Activated CD4-positive, alpha-beta T cell treated with anti-CD3 and anti-CD28 coated beads, Interleukin-2, Interleukin-4, amounts not matched to agents 100 ng/mL and 50 ng/mL, durations not matched to agents 16 hours and 8 hours (primary cell): ENCODE measurements at regions not wholly inside any gene's neighbourhood (a gene's known extent, or its start where the extent isn't known, plus 50 kb on each side); places are given as distances from the start of the nearest gene placed in this dataset.

ENCODE experiments used
- DNase-seq: peaks from one replicate; pipeline ENCODE4 v3.0.0-alpha.2; 2020; ENCODE audit warnings: low spot score

GRCh38 chr1:88063605-88064004 is 620.5 kb upstream of the PKN2 start:
- no peak for DNase-seq

- DNase-seq, result no peak
These were observed 615.6 kb upstream of the PKN2 start for GRCh38 chr1:88068407-88068960.

- no peak for DNase-seq
These were observed 613.1 kb upstream of the PKN2 start for GRCh38 chr1:88070956-88071355.

- no peak for DNase-seq
These were observed 609.4 kb upstream of the PKN2 start for GRCh38 chr1:88074661-88075060.

- DNase-seq, result no peak
These were observed 608.3 kb upstream of the PKN2 start for GRCh38 chr1:88075813-88076212.

- DNase-seq, result no peak
These were observed 605.0 kb upstream of the PKN2 start for GRCh38 chr1:88079036-88079435.

GRCh38 chr1:88080875-88081274 is 603.2 kb upstream of the PKN2 start:
- no peak for DNase-seq

- no peak for DNase-seq
These were observed 595.6 kb upstream of the PKN2 start for GRCh38 chr1:88088481-88088880.

GRCh38 chr1:88089961-88090360 is 594.1 kb upstream of the PKN2 start:
- no peak for DNase-seq

- DNase-seq, result no peak
These were observed 585.2 kb upstream of the PKN2 start for GRCh38 chr1:88098881-88099280.

- no peak for DNase-seq
These were observed 583.0 kb upstream of the PKN2 start for GRCh38 chr1:88101041-88101440.

GRCh38 chr1:88104236-88104635 is 579.8 kb upstream of the PKN2 start:
- no peak for DNase-seq

GRCh38 chr1:88104886-88105285 is 579.2 kb upstream of the PKN2 start:
- DNase-seq, result no peak

GRCh38 chr1:88111816-88112215 is 572.3 kb upstream of the PKN2 start:
- DNase-seq, result no peak

GRCh38 chr1:88117597-88117996 is 566.5 kb upstream of the PKN2 start:
- DNase-seq, result no peak

- DNase-seq, result no peak
These were observed 565.8 kb upstream of the PKN2 start for GRCh38 chr1:88118176-88118845.

- no peak for DNase-seq
These were observed 559.5 kb upstream of the PKN2 start for GRCh38 chr1:88124614-88125013.

GRCh38 chr1:88126467-88126866 is 557.6 kb upstream of the PKN2 start:
- no peak for DNase-seq

- no peak for DNase-seq
These were observed 550.1 kb upstream of the PKN2 start for GRCh38 chr1:88133991-88134390.

GRCh38 chr1:88134983-88135921 is 548.8 kb upstream of the PKN2 start:
- DNase-seq, result no peak

- DNase-seq, result no peak
These were observed 544.4 kb upstream of the PKN2 start for GRCh38 chr1:88139633-88140032.

- no peak for DNase-seq
These were observed 543.7 kb upstream of the PKN2 start for GRCh38 chr1:88140325-88140724.

GRCh38 chr1:88141499-88142074 is 542.5 kb upstream of the PKN2 start:
- no peak for DNase-seq
